HG03108 (cell line): ENCODE measurements at regions not wholly inside any gene's neighbourhood (a gene's known extent, or its start where the extent isn't known, plus 50 kb on each side); places are given as distances from the start of the nearest gene placed in this dataset.
"Not testable (repeated sequence)": the region's sequence is repeated elsewhere in the genome, so short reads cannot be mapped to it uniquely, and the experiment has no call there.

Experiments used
- ATAC-seq: cut with Tn5 transposase; IDR thresholded peaks from one replicate; pipeline ENCODE4 v1.9.1; 2021; ENCODE audit warnings: moderate library complexity; ENCODE audit not compliant: unreplicated experiment

- ATAC-seq, result no peak
These were observed 808.1 kb downstream of the XPNPEP1 start for GRCh38 chr10:109115179-109115578.

- no peak for ATAC-seq
These were observed 808.7 kb downstream of the XPNPEP1 start for GRCh38 chr10:109114579-109114978.

GRCh38 chr10:109106604-109107003, 816.7 kb downstream of the XPNPEP1 start:
- no peak for ATAC-seq

- ATAC-seq, result no peak
These were observed 817.6 kb downstream of the XPNPEP1 start for GRCh38 chr10:109105725-109106124.

- ATAC-seq, result no peak
These were observed 818.5 kb downstream of the XPNPEP1 start for GRCh38 chr10:109104806-109105205.

DNA sequence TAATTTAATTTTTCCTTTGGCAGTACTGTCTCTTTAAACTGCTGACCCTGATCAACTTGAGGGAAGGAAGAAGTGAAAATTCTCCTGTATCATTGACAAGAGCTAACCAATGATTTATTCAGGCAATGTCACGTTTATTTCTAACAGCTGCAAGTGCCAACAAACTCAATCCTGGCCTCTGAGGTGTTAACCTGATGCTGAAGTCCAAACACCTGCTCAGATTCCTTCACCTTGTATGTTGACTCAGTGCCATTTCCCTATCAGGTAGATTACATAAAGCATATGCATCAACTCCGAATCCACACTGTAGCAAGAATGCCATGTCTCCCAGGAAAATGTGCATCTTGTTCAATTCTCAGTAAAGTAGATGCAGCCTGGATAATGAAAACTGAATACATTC, 820.0 kb downstream of the XPNPEP1 start:
- ATAC-seq, result no peak

DNA sequence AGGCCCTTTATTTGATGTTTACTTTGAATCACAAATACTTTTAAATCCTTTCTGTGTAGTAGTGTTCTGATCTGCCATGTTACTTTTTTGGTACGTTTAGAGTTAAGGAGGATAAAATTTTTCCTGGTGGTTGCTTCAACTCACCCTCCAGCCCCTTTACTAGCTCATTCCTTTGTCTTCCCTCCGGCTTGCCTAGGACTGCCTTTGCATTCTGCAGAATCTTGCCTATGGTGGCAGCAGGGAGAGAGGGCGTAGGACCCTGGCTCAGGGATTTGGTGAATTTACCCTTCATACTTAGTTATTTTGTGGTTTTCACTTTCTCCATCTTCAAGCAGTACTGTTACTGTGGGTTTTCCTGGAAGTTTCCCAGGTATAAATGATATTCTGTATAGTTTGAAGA, 833.5 kb downstream of the XPNPEP1 start:
- no peak for ATAC-seq

DNA sequence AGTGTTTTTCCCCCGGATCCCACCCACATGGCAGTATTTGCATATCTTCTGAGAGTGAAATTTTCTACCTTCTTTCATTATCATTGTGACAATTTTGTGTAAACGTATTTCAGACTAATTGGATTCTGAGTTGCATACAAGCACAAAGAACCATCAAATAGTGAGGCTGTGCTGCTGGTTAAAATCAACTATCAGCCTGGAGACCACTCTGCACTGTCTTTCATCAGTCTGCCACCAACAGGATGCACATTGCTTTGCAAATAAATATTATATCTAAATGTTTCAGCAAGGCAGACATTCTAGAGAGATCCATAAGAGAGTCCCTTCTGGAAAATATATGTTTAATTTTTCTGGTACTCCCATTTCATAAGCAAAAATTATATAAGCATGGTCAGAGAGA, 851.8 kb downstream of the XPNPEP1 start:
- ATAC-seq, result no peak

DNA sequence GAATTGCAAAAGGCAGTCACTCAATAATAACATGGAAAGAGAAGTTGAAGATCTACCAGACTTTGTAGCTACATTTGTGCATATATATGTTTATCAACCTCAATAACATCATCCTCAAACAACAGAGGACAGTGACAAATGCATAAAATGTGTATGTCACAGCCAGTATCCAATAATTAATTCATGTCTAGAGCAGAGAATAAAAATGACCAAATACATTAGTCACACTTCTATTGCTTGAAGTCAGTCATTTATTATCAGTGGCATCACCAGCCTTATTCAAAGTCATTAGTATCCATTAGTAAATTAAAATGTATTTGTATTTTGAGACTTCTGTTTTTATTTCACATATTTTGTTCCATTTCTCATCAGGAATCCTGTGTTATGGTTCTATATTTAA, 852.8 kb downstream of the XPNPEP1 start:
- no peak for ATAC-seq

- no peak for ATAC-seq
These were observed 856.3 kb downstream of the XPNPEP1 start for GRCh38 chr10:109067031-109067430.

- ATAC-seq, result no peak
These were observed 857.5 kb downstream of the XPNPEP1 start for GRCh38 chr10:109065821-109066220.

- ATAC-seq, result no peak
These were observed 860.9 kb downstream of the XPNPEP1 start for GRCh38 chr10:109062371-109062770.

GRCh38 chr10:109055243-109055642, 868.1 kb downstream of the XPNPEP1 start:
- ATAC-seq, result no peak

DNA sequence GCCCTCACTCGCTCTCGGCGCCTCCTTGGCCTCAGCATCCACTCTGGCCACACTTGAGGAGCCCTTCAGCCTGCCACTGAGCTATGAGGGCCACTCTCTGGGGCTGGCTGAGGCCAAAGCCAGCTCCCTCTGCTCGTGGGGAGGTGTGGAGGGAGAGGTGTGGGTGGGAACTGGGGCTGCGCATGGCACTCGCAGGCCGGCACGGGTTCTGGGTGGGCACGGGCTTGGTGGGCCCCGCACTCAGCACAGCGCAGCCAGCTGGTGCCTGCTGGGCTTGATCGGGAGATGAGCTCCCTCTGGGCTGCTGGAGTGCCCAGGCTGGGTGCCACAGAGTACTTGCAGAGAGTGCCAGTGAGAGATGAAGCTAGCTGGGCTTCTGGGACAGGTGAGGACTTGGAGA, 875.5 kb downstream of the XPNPEP1 start:
- no peak for ATAC-seq

- not testable (repeated sequence) for ATAC-seq
These were observed 876.9 kb downstream of the XPNPEP1 start for GRCh38 chr10:109046427-109046826.

DNA sequence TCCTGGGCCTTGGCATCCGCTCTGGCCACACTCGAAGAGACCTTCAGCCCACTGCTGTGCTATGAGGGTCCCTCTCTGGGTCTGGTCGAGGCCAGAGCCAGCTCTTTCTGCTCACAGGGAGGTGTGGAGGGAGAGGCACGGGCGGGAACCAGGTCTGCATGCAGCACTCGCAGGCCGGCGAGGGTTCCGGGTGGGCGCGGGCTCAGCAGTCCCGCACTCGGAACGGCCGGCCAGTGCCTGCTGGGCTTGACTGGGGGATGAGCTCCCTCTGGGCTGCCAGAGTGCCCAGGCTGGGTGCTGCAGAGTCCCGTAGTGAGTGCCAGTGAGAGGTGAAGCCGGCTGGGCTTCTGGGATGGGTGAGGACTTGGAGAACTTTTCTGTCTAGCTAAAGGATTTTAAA, 882.7 kb downstream of the XPNPEP1 start:
- no peak for ATAC-seq

GRCh38 chr10:109037978-109038377, 885.3 kb downstream of the XPNPEP1 start:
- no peak for ATAC-seq

GRCh38 chr10:109030581-109031210, 892.6 kb downstream of the XPNPEP1 start:
- no peak for ATAC-seq

DNA sequence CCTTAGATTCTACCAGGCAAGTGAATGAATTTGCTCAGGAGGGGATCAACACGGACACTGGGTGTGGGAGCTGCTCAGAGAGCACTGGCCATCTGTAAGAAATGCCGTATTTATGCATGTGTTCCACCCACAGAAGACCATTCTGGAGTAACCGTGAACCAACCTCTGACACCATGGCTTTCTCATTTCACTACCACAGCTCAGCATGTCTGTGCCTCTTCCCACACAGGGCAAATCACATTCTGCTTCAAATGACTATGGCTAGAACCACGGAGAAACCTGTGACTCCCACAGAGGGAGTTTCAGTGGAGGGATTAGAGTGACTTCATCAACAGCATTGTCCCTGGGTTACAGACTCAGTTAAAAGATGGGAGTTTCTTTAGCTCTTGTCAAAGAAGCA, 893.4 kb downstream of the XPNPEP1 start:
- ATAC-seq, result no peak

GRCh38 chr10:109027534-109028185, 895.7 kb downstream of the XPNPEP1 start:
- no peak for ATAC-seq

GRCh38 chr10:109025172-109025571, 898.1 kb downstream of the XPNPEP1 start:
- no peak for ATAC-seq

- no peak for ATAC-seq
These were observed 900.8 kb downstream of the XPNPEP1 start for GRCh38 chr10:109022417-109023049.
